ENCODE measurements at regions not wholly inside any gene's neighbourhood (a gene's known extent, or its start where the extent isn't known, plus 50 kb on each side); places are given as distances from the start of the nearest gene placed in this dataset.
A peak's percentile ranks its signal among the peaks of the same experiment; 100 is the strongest.

DNA sequence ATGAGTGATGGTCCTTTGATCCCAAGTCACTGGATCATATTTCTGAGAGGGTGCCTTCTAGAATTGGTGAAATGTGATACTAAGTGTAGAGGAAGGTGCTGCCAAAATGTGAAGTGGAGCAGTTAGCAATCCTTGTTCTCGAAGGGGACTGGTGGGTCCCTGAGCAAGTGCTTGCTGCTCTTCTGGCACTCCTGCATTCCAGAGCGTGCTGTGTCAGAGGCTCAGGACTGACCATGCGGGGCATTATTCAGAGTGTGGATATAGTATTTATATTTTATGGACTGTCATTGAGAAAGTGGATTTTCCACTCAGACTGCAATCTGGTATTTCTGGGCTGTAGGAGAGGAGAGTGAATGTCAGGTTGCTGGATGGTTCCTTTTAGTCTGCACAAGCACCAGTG is 152.6 kb upstream of the KL start:
- no peak for DNase-seq

DNA sequence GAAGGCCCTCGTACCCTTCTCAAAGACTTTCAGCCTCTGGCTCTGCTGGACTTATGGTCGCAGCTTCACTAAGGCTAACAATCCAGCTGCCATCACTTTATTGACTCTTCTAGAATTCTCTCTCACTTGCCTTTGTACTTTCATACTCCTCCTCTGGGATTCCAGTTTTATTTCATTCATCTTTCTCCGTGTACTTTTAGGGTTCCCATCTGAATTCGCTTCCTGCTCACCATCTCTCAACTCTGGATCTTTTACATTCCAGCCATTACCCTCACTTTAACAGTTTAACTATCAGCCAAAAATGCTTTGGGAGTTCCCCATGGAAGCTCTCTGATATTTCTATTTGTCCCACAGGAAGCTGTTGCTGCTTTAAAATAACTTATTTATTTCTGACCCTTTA is 149.3 kb upstream of the KL start:
- DNase-seq, result no peak

DNA sequence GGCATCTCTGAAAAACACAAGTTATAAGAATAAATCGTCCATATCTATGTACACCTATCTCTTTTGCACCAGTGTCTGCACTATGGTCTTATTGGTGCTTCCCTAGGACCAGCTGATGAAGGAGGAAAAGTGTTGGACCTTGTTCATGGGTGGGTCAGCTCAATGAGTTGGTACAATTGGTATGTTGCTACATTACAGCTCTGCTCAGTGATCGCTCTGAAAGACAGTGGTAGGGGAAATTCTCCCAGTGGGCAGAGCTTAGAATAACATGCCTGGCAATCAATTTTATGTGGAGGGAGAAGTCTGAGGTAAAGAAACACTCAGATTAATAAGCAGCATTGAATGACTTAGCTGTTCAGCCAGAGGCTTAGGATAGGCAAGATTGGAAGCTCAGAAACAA is 138.7 kb upstream of the KL start:
- DNase-seq, result no peak

DNA sequence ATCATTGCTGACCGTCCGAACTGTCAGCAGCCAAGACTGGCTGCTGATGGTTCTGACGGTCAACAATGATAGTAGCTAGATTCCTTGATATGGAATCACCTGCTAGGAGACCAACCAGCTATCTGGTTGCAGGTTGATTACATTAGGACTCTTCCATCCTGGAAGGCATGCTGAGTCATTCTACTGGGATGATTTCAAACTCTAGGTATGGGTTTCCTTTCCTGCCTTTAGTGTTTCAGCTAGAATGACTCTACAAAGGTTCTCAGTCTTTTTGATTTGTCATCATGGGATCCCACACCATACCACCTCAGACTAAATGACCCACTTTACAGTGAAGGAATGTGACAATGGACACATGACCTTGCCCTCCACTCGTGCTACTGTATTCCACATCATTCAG is 138.1 kb upstream of the KL start:
- peak in 1 of 5 donors; percentile 19 for DNase-seq

DNA sequence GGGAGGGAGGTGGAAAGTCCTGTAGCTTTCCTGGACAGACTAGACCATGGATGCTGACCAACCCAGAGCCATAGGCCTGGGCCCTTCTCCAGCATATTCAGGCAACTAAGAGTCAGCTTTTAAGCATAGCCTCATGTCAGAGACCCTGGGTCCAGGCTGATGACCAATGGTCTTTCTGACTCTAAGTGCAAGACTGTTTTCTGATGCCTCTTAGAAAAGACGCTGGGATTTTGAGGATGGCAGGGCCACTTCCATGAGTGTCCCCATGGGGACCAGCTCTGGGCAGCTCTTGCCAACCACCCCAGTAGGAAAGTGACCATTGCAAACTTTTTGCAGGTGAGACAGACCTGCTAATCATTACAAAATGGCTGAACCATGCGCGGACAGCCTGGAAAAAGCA is 135.6 kb upstream of the KL start:
- no peak for DNase-seq

DNA sequence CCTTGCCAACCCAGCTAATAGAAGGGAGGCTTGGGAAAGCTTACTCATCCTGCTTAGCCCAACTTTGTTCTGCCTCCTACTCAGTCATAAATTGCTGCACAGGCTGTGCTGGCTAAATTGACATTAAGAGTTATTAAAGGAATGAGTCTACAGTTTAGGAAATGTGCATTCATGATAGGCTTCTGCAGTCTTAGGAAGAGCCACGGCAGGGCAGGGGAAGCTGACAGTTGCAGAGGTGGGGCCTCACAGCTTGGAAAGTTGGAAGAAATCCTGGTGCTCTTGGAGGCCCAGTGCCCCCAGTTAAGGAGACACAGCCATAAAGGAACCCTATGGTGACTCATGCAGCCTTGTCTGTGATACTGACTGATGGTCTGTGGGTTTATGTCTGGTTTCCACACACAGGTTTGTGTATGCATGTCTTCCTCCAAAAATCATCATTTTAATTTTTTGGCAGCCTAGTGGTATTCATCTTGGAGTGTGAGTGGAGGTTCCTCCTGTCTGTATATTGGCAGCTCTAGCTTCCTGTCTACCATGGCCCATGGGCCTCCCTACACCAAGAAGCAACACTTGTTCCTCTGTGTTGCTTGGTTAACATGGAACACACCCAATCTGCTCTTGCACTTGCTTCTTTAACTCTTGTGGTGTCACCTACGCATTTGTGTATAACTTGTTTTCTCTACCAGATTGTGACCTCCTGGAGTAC is 135.0 kb upstream of the KL start:
- no peak for DNase-seq

DNA sequence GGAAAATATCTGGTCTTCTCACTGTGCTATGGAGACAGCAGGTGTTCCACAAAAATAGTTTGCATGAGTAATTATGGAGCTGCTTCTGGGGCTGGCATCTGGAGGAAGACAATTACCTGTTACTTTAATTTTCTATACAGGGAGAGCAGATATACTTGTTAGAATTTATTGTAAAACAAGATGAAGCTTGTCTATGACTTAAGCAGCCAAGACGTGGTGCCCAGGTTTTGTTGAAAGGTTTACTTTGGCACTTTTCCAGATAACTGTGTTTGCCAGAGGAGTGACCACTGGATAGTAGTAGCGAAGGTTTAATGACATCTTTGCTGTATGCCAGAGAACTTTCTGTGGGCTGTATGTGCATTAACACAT is 134.5 kb upstream of the KL start:
- DNase-seq, result no peak

DNA sequence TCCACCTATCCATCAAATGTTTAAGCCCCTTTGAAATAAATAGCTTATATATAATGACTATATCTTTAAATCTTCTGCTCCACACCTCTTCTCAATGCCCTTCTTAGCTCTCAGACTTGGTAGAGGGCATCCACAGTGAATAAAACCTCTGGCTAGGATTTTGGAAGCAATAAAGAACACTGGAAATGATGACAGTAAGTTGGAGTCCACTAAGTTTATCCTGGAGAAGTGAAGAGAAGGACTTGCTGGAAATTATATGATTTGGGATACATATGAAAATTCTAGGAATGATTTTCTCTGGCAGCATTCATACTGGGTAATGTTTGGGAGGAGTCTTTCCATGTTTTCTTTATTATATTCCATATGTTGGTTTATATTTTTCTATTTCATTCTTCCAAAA is 133.5 kb upstream of the KL start:
- no peak for DNase-seq

DNA sequence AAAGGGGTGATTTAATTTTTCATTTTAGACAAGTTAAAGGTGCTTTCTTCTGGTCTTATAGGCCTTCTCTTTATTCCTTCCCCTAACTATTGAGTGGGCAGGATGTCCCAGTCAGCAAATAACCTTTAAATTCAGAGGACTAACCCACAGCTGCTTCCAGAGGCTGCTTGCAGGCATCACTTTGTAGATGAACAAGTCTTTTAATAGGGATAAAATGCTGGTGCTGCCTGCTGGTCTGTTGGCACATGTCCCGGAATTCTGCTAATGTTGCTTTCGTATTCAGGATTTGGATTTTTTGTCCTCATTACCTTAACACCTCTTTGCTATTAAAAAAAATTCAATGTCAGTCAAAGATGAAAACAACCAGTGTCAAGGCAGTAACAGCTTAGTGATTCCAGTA is 132.7 kb upstream of the KL start:
- DNase-seq, result no peak

DNA sequence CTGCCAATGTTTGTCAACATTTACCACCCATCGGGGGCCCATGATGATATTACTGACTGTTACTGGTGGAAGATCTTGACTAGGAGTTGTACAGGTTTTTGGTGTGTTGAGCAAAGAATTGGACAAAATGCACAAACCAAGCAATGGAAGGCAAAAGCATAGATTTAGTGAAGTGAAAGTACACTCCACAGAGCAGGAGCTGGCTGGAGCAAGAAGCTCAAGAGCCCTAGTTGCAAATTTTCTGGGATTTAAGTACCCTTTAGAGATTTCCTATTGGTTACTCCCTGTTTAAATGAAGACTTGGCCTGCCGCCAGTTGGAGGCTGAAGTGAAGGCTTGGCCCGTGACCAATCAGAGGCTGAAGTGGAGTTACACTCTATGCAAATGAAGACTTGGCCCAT is 128.6 kb upstream of the KL start:
- DNase-seq, result no peak

DNA sequence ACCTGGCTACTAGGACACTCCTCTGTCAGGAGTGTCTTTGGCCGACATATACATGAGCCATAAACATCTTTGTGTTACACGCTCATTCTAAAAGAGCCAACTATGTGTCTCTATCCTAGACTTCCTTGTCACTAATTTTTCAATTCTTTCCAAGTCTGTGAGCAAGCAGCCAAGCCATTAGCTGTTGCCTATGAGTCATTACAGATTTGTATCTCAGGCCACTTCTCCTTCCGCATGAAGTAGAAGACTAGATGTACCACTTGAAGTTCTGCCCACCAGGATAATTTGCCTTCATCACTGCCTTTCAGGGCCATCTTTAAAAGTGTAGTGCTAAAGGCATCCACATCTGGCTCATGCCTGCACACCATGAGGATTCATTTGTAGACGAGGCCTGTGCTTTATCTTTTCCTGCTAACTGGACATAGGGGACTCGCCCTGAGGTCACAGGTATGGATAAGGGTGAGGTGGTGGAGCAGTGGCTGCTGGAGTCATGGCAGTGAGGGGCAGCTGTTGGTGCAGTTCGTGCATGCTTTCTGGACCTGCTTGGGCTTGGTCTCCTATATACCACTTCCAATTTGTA is 126.1 kb upstream of the KL start:
- no peak for DNase-seq

DNA sequence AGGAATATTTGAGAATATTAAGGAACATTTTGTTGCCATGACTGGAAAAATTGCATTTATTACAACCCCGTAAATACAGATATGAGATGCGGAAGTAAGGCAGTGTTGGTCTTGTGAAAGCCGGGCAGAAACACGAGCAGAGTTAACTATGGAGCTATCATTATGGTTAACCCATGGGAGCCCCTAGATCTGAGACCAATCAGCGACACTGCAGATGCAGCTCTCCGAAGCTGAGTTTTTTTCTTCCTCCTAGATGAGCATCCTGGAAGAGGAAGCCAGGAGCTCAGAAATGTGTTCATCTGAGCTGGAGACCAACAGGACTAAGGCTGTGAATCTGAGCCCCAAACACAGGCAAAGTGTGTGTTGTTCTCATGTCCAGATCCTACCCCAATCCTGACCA is 123.0 kb upstream of the KL start:
- no peak for DNase-seq

DNA sequence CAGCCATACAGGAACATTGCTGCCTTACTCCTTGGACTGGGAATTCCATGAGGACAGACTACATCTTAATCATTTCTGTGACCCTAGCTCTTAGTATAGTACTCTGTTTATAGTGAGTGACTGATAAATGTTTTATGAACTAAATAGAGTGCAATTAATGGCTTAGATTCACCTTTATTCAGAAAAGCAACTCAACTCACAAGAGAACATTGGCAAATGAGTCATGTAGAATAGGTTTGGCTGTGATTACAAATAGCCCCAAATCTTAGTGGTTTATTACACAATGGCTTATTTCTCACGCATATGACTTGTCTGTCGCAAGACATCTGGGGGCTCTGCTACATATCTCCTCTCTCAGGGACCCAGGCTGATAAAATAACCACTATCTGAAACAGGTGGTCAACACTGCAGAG is 121.6 kb upstream of the KL start:
- no peak for DNase-seq

DNA sequence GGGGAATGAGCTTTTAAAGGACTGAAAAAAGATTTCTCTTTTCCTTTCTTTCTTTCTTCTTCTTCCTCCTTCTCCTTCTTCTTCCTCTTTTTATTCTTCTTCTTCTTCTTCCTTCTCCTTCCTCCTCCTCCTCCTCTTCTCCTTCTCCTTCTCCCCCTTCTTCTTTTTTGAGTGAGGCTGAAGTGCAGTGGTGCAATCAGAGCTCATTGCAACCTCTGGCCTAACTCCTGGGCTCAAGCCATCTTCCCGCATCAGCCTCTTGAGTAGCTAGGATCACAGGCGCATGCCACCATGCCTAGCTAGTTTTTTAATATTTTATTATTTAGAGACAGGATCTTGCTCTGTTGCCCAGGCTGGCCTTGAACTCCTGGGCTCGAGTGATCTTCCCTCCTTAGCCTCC is 120.9 kb upstream of the KL start:
- DNase-seq, result no peak

DNA sequence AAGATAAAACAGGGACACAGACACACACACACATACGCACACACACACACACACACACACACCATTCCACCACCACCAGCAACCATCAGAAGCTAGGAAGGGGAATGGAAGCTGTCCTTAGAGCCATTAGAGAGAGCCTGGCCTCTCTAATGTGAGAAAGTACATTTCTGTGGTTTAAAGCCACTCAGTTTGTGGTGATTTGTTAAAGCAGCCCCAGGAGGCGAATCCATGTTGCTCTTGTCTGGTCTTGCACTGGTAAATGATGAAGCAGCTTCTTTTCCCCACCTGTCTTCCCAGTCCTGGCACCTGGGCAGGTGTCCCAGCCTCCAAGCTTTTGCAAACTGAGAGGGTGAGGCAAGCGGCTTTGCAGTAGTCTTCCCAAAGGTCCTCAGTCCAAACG is 118.9 kb upstream of the KL start:
- DNase-seq, result no peak

DNA sequence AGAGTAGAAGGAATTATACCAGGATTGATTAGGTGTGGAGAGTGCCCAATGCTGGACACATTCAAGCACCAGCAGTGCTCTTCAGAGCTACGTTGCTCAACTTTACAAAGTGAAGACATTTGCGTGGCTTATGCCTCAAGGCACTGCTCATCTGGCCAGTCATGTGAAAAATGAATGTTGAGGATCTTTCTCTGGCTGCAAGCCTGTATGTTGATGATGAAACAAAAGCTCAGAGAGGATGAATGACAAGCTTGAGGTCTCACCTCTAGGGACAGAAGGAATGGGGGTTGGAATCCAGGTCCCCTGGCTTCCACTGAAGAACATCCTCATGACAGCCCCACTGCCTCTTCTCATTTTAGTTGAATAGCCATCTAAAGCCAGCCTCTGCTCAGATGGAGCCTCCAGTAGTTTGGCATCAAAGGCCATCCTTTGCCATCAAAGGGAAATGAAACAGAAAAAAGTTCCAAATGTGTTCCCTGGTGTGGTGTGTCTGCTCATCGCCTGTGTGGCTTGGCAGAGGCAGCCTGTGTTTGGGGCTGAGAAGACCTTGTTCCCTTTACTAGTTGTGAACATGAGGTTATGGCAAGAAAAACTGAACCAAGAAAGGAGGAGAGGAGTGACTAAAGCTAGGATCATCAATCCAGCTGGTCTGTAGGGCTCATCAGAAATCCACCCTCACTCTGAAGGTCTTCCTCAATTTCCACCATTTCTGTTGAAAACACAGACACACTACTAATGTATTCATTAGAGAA is 114.0 kb upstream of the KL start:
- no peak for DNase-seq

DNA sequence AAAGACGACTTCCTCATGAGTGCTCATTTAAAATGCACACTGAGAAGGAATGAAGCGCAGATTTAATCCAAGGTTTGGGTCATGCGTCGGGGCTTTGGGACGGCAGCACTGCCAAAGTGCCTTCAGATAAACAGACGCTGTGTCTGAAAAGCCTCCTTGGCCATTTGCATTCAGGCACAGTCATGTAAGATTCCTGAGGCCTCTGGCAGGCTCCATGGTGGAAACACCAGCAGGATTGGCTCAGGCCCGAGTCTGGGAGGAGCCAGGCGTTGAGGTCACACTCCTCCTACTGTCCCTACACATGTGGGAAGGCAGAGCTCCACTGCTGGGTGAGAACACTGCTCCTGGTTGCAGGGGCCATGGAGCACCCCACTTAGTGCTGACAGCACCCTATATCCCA is 113.3 kb upstream of the KL start:
- no peak for DNase-seq

DNA sequence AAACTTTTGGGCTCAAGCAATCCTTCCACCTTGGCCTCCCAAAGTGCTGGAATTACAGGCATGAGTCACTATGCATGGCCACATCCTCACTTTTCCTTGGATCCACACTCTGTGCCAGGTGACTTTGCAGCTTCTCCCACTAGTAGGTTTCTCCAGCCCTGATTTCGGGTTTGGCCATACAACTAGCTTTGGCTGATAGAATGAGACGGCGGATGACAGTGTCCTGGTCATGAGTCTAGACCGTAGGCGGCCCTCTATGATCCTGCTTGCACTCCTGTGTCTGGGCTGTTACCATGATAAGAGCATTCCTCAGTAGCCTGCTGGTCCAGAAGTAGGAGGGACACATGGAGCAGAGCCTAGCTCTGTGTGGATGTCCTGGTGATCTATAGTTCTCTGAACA is 112.5 kb upstream of the KL start:
- no peak for DNase-seq

DNA sequence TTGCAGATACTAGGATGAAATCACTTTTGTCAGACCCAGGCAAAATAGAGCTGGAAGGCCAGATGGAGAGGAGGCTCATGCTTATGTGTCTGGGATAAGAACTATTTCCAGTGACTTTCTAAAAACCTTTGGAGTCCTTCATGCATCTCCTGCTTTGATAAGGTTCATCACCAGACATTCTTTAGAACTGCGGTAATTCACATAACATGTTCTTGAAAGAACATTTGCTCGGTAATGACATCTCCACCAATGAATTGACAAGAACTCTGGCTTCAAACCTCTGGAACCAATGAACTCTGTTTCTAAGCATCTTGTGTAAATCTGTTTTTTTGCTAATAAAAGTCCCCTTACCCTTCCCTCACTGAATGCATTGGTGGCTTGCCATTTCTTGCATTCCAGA is 112.0 kb upstream of the KL start:
- no peak for DNase-seq

DNA sequence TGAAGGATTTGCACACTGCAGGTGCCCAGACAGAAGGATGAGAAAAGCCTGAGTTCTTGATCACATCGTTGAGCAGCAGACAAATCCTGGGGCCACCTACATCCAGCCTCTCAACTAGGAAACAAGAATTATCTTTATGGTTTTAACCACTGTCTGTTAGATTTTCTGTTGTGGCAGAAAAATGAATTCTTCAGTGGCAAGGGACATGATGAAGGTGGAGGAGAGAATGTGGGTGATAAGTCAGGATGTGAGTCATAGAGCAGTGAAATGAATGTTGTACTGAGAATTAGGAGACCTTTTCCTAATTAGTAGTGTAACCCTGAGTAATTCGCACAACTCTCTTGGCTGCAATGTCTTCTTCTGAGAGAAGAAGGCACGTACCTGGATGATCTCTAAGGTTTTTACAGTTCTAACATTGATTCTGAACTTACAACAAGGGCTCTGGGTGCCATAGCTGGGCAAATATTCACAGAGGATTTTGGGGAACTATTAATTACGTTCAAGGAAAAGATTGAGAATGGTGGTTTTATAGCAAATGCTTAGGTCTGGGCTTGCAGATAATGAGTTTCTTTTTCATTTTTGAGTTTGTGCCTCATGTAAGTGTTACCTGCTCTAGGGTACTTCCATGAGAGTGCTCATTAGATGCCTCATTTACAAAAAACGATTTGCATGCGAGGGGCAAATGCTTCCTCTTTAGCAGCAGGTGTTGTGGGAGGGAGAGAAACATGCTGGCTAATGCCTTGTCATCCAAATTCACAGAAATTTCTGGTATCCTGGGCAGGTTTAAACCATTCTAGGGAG is 111.0 kb upstream of the KL start:
- peak in 1 of 5 donors; percentile 90 for DNase-seq

DNA sequence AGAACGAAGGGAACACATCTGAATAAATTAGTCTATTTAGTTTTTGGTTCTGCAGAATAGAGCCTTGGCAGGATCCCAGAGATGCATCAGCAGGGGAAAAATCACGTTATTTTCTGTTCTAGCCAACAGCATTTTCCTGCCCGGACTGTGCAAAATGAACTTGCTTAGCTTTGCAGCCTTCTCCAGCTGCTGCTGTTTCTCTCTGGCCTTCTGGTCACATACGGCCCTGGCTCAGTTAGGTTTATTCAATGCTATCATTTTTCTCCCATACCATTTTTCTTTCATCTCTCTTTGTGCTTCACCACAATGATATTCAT is 110.4 kb upstream of the KL start:
- DNase-seq, result no peak

DNA sequence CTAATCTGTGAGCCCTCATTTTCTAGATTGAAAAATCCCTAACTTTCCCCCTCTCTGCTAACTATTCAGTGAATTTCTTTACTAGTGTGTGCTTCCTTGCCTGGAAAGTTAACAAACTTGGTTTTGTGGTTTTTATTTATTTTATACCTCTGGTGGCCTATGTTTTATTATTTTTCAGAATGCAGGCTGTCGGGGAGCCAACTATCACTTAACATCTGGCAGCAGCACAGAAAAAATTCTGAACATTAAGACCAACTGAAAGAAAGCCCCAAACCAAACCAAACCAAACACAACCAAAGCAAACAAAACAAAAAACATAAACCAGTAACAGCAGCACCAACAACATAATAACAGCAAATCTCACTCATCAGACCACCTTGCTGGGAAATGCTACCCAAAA is 109.0 kb upstream of the KL start:
- no peak for DNase-seq

DNA sequence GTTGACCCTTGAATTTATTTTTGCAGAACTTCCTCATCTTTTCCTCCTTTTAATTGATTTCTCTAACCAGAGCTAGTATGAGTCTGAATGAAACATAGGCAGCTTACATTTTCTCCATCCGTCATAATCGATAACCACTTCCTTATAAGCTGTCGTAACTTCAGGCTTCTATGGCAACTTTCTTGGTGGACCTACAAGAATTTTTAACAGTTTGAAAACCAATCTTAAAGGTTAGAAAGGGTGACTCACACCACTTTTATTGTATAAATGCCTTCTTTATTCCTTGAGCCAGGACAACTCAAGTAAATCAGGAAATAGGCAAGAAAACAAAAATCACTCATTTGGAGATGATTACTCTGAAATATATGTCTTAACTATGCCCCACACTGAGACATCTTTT is 105.7 kb upstream of the KL start:
- DNase-seq, result no peak

DNA sequence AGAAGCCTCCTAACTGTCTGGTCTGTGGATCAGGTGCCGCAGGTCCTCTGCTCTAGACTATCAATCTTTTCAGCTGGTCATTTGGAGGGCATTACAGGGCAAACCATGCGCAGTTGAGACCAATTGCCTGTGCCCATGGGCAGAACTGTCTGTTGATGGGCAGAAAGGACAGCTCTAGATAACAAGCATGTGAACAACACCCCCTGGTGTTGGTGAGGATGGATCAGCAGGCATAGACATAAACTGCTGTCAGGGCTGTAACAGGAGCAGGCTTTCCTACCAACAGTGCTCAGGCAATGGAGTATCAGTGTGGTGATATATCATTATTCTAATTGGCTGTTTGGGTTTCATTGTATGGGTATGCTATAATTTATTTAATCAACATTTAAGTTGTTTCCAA is 104.7 kb upstream of the KL start:
- DNase-seq, result peak in 1 of 5 donors; percentile 73
